HepG2 (cell line): ENCODE measurements at regions not wholly inside any gene's neighbourhood (a gene's known extent, or its start where the extent isn't known, plus 50 kb on each side); places are given as distances from the start of the nearest gene placed in this dataset.

Source experiments
- ATAC-seq: fragments of 200-7000 bp; cut with Tn5 transposase; 3 replicates; pipeline ENCODE4 v1.9.1; 2020; ENCODE audit warnings: mild to moderate bottlenecking, moderate library complexity
- BruUV-seq: library from RNA; stranded (reverse); fragments of 400-500 nt; replicated peaks from 2 replicates; lab custom pipeline; 2021; lab: Mats Ljungman, UMichigan
- CTCF ChIA-PET: fragments of 300-600 bp; formaldehyde crosslinking; extraction: SDS; loops from one replicate; lab custom pipeline; 2021; ENCODE audit warnings: low total read pairs, inconsistent platforms, low intra/inter-chr PET ratio; lab: Yijun Ruan, JAX
- POLR2A ChIA-PET: fragments of 350-600 bp; sonication (Branson Sonifier 250); formaldehyde crosslinking; loops from one replicate; lab custom pipeline; 2020; ENCODE audit warnings: antibody characterized with exemption, inconsistent platforms; lab: Yijun Ruan, JAX
- DNase-seq: peaks from one replicate; pipeline ENCODE4 v3.0.0-alpha.2; 2015; ENCODE audit warnings: low spot score
- FAIRE-seq: peaks from 3 replicates; lab custom pipeline; 2011; peaks lifted over from hg19 to GRCh38; lab: Jason Lieb, UNC
- H2AFZ ChIP-seq: one replicate; pipeline ENCODE4 v1.6.1; 2011; ENCODE audit warnings: low read length, inconsistent platforms
- H3K27ac ChIP-seq: fragments of 300-600 bp; 3 replicates; pipeline ENCODE4 v1.8.0; 2011; ENCODE audit warnings: mixed run types, mild to moderate bottlenecking, mixed read lengths, low read length, inconsistent platforms; ENCODE audit not compliant: insufficient read depth; ENCODE audit errors: extremely low read length
- H3K27me3 ChIP-seq, 2 experiments: fragments of 200-600 bp in 1 of 2; 2 replicates in 1 of 2; 3 replicates in 1 of 2; pipeline versions ENCODE4 v1.6.0 to v1.8.0; 2011; ENCODE audit warnings: low read length in 2 of 2, mild to moderate bottlenecking in 2 of 2, moderate library complexity in 2 of 2, inconsistent platforms in 1 of 2; ENCODE audit not compliant: insufficient read depth in 2 of 2, control insufficient read depth in 1 of 2
- H3K36me3 ChIP-seq, 2 experiments: fragments of 200-600 bp in 1 of 2; replicated peaks in 1 of 2; 2 replicates in 1 of 2; 3 replicates in 1 of 2; pipeline versions ENCODE4 v1.5.1 to v1.8.0; 2011; ENCODE audit warnings: low read length in 2 of 2, inconsistent platforms in 1 of 2; ENCODE audit not compliant: insufficient read depth in 2 of 2, control insufficient read depth in 1 of 2
- H3K4me1 ChIP-seq: 2 replicates; pipeline ENCODE4 v1.5.1; 2012; ENCODE audit warnings: low read length, inconsistent platforms; ENCODE audit not compliant: insufficient read depth
- H3K4me2 ChIP-seq: 2 replicates; pipeline ENCODE4 v1.6.0; 2011; ENCODE audit warnings: low read depth, low read length, inconsistent platforms
- H3K4me3 ChIP-seq, 3 experiments: fragments of 200-600 bp in 1 of 3; sonication (generic), shearing (Covaris generic) in 1 of 3; replicated peaks in 1 of 3; 2 replicates each; pipeline ENCODE4 v1.5.1; 2011 to 2016; ENCODE audit warnings: low read length in 3 of 3, inconsistent platforms in 2 of 3, low read depth in 2 of 3, mild to moderate bottlenecking in 2 of 3, control low read depth in 1 of 3, mixed read lengths in 1 of 3; ENCODE audit not compliant: insufficient read depth in 1 of 3
- H3K79me2 ChIP-seq: one replicate; pipeline ENCODE4 v1.6.1; 2011; ENCODE audit warnings: low read length, inconsistent platforms; ENCODE audit not compliant: insufficient read depth
- H3K9ac ChIP-seq: 2 replicates; pipeline ENCODE4 v1.6.0; 2011; ENCODE audit warnings: mild to moderate bottlenecking, low read depth, low read length, inconsistent platforms; ENCODE audit not compliant: insufficient read depth
- H3K9me3 ChIP-seq: 2 replicates; pipeline ENCODE4 v1.5.1; 2012; ENCODE audit warnings: mild to moderate bottlenecking, low read length
- H4K20me1 ChIP-seq: 2 replicates; pipeline ENCODE4 v1.6.0; 2011; ENCODE audit warnings: inconsistent platforms, mild to moderate bottlenecking, low read length, moderate library complexity; ENCODE audit not compliant: insufficient read depth
- ATF3 ChIP-seq: sonication (generic); formaldehyde crosslinking; IDR thresholded peaks from 2 replicates; pipeline ENCODE4 v1.4.0; 2020; ENCODE audit warnings: missing genetic modification reagents
- CENPX ChIP-seq: sonication (generic); formaldehyde crosslinking; IDR thresholded peaks from 2 replicates; pipeline ENCODE4 v1.9.0; 2021; ENCODE audit warnings: mild to moderate bottlenecking, missing genetic modification reagents, moderate library complexity
- HDAC6 ChIP-seq: fragments of 200-600 bp; sonication (generic); IDR thresholded peaks from 2 replicates; pipeline ENCODE4 v1.7.0; 2017; ENCODE audit warnings: mild to moderate bottlenecking, antibody characterized with exemption, low read length, low read depth
- HES4 ChIP-seq: sonication (generic); formaldehyde crosslinking; IDR thresholded peaks from 2 replicates; pipeline ENCODE4 v1.9.0; 2021; ENCODE audit warnings: mild to moderate bottlenecking, missing genetic modification reagents, borderline replicate concordance
- ISL2 ChIP-seq: sonication (generic); formaldehyde crosslinking; IDR thresholded peaks from 2 replicates; pipeline ENCODE4 v1.5.0; 2020; ENCODE audit warnings: missing genetic modification reagents
- NR2F1 ChIP-seq, 2 experiments: fragments of 450-650 bp in 1 of 2; formaldehyde crosslinking in 1 of 2; IDR thresholded peaks; 2 replicates each; pipeline versions ENCODE4 v1.5.0 to v1.6.1; 2016 to 2020; ENCODE audit warnings: mild to moderate bottlenecking in 1 of 2, missing compliant biosample characterization in 1 of 2, missing genetic modification reagents in 1 of 2, moderate library complexity in 1 of 2
- ZNF446 ChIP-seq: sonication (generic); formaldehyde crosslinking; IDR thresholded peaks from 2 replicates; pipeline ENCODE4 v1.5.0; 2020; ENCODE audit warnings: mild to moderate bottlenecking, missing genetic modification reagents
- ZNF530 ChIP-seq: sonication (generic); formaldehyde crosslinking; IDR thresholded peaks from 2 replicates; pipeline ENCODE4 v1.5.0; 2020; ENCODE audit warnings: low read depth, mild to moderate bottlenecking, missing genetic modification reagents
- ZNF7 ChIP-seq: IDR thresholded peaks from 2 replicates; pipeline ENCODE4 v1.6.1; 2016; ENCODE audit warnings: missing biosample characterization, missing genetic modification reagents
- ZNF713 ChIP-seq: sonication (generic); formaldehyde crosslinking; IDR thresholded peaks from 2 replicates; pipeline ENCODE4 v1.4.0; 2020; ENCODE audit warnings: mild to moderate bottlenecking, missing genetic modification reagents
- ZNF747 ChIP-seq: sonication (generic); formaldehyde crosslinking; IDR thresholded peaks from 2 replicates; pipeline ENCODE4 v1.8.1; 2023; ENCODE audit warnings: missing genetic modification reagents, mild to moderate bottlenecking, borderline replicate concordance
- WGBS: methylation state at CpG from one replicate; pipeline ENCODE4 v1.1.6; 2017; ENCODE audit warnings: low lambda C conversion rate; 5-methylcytosine and 5-hydroxymethylcytosine counted together
- in situ Hi-C: cut with HindIII; loops from 2 replicates; pipeline ENCODE4 v1.10.0; 2017; ENCODE audit warnings: low pct_unique_long_range_greater_than_20kb; ENCODE audit not compliant: extremely low pct_ligation_motif_present
- intact Hi-C: fragments of 100-400 bp; cut with micrococcal nuclease; formaldehyde crosslinking; loops from one replicate; pipeline ENCODE4 v1.10.0; 2022; ENCODE audit not compliant: unreplicated experiment

- H3K79me2 ChIP-seq, result no peaks in the 10 kb centered on the region
- DNase-seq (no peak), ATAC-seq (no peak), FAIRE-seq (no peak)
- no TSS peak for BruUV-seq
- H3K36me3 ChIP-seq, result no peaks in the 10 kb centered on the region
- H3K27ac ChIP-seq, result no peak overlapping the region
- no peak overlapping the region for H3K4me3 ChIP-seq
- H2AFZ ChIP-seq, result no peak overlapping the region
- in situ Hi-C loops, result no loop called here
- H4K20me1 ChIP-seq, result no peaks in the 10 kb centered on the region
- no peak overlapping the region for H3K9ac ChIP-seq
- ChIA-PET CTCF (no interaction called here), POLR2A (no interaction called here)
- intact Hi-C loops, result no loop called here
- no peak for TF ChIP-seq ATF3 (CRISPR knock-in tag)
- no peak for TF ChIP-seq HES4 (CRISPR knock-in tag)
- peaks cover 8% of the 10 kb centered on the region for H3K9me3 ChIP-seq
- WGBS, result 2% methylated on average over 4 of the region's 4 CpGs
- no peaks in the 10 kb centered on the region for H3K4me1 ChIP-seq
- no peak overlapping the region for H3K4me2 ChIP-seq
- no peaks in the 10 kb centered on the region for H3K27me3 ChIP-seq
These were observed 144.9 kb upstream of the NCKAP5 start for GRCh38 chr2:133713049-133713580.

DNA sequence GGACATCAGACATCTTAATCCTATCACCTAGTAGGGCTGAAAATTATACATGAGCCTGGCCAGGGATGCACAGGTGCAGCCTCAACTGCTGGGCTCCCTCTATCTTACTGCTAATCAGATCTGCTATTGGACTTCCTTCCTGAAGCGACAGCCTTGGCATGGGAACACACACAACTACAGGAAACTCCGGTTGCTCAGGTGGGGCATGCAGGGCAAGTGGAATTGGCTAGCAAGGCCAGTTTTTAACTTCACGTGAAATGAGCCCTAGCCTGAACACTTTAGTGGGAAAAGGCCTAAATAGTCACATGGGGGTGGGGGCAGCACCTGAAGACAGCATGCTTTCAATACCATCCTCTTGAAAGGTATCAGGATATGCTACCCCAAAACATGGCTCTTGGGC lies 147.9 kb upstream of the NCKAP5 start:
- Histone ChIP-seq H3K27ac (no peak overlapping the region), H4K20me1 (no peaks in the 10 kb centered on the region), H3K36me3 (no peaks in the 10 kb centered on the region), H3K79me2 (no peaks in the 10 kb centered on the region), H3K9ac (no peak overlapping the region), H3K27me3 (no peaks in the 10 kb centered on the region), H3K4me2 (no peak overlapping the region), H3K4me3 (no peak overlapping the region)
- intact Hi-C loops, result no loop called here
- in situ Hi-C loops, result no loop called here
- TF ChIP-seq ZNF747 (CRISPR knock-in tag) (no peak), NR2F1 (CRISPR knock-in tag; IDR thresholded peaks at IDR 0.05) (no peak), ZNF446 (CRISPR knock-in tag) (no peak), ZNF7 (no peak), ZNF713 (no peak), CENPX (CRISPR knock-in tag) (no peak), ZNF530 (no peak), ISL2 (CRISPR knock-in tag) (no peak), HDAC6 (no peak)
- TF ChIP-seq, all 625 proteins: peak for 0
- no peak for ATAC-seq
- ChIA-PET CTCF (no interaction called here), POLR2A (no interaction called here)
- no peak for FAIRE-seq
- Histone ChIP-seq H3K9me3 (no peaks in the 10 kb centered on the region), H3K4me1 (no peaks in the 10 kb centered on the region), H2AFZ (no peak overlapping the region)
- no TSS peak for BruUV-seq
- WGBS, result 0% methylated on average over 3 of the region's 3 CpGs
- DNase-seq, result no peak
